ENCODE measurements at regions not wholly inside any gene's neighbourhood (a gene's known extent, or its start where the extent isn't known, plus 50 kb on each side); places are given as distances from the start of the nearest gene placed in this dataset.

GRCh38 chr10:3723766-3724165, 61.2 kb downstream of the KLF6 start:
- peak; percentile 89 for DNase-seq

- peak; percentile 38 for DNase-seq
These were observed 64.6 kb downstream of the KLF6 start for GRCh38 chr10:3720228-3721019.

GRCh38 chr10:3719024-3719843, 65.8 kb downstream of the KLF6 start:
- DNase-seq = no peak

GRCh38 chr10:3716093-3716492, 68.9 kb downstream of the KLF6 start:
- no peak for DNase-seq

- DNase-seq = no peak
These were observed 70.0 kb downstream of the KLF6 start for GRCh38 chr10:3714967-3715366.

DNA sequence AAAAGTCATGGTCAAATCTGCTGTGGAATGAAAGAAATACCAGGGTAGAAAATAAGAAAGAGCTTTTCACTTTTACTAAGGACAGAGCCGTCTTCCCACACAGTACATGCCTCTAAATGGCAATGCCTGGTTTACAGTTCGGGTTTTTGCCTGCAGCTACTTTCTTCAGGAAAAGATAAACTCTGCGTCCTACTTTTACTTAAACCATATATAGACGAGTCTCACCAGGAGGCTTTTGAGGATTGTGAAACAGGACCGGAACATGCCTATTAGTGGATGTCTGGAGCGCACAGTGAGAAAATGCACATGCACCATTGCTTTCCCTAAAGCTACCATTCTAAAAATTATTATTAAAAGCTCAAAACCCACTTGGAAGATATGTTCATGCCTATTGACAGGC, 70.5 kb downstream of the KLF6 start:
- DNase-seq = peak; percentile 72

DNA sequence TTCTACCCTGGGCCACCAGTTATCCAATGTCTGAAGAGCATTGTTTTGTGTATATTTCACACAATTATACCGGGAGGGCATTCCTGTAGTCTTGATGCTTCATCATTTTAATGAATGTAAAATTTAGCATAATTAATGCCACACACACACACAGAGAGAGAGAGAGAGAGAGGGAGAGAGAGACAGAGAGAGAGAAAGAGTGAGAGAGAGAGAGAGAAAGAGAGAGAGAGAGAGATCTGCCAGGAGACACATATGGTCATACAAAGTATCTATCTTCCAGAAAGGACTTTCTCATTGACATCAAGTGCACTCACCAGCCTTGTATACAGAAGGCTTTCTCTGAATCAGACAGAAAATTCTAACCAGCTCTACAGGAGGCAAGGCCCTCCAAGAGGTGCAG, 72.3 kb downstream of the KLF6 start:
- DNase-seq = no peak

DNA sequence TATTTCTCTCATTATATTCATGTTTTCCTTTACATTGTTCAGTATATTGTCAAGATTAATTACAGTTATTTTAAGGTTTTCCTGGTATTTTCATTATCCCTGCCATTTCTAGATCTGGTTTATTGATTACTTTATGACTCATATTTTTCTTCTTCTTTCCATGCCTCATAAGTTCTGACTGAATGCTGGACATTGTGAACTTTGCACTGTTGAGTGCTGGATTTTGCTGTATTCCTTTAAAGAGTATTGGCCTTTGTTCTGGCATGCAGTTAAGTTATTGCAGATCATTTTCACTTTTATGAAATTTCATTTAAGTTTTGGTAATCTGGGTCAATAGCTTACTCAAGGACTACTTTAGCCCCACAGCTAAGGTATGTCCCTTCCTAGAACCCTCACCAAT, 73.1 kb downstream of the KLF6 start:
- DNase-seq = no peak

GRCh38 chr10:3710764-3711163, 74.2 kb downstream of the KLF6 start:
- DNase-seq = no peak

- no peak for DNase-seq
These were observed 75.5 kb downstream of the KLF6 start for GRCh38 chr10:3709456-3710060.

- DNase-seq = peak; percentile 36
These were observed 76.2 kb downstream of the KLF6 start for GRCh38 chr10:3708852-3709251.

- DNase-seq = peak; percentile 41
These were observed 80.3 kb downstream of the KLF6 start for GRCh38 chr10:3704565-3705325.

DNA sequence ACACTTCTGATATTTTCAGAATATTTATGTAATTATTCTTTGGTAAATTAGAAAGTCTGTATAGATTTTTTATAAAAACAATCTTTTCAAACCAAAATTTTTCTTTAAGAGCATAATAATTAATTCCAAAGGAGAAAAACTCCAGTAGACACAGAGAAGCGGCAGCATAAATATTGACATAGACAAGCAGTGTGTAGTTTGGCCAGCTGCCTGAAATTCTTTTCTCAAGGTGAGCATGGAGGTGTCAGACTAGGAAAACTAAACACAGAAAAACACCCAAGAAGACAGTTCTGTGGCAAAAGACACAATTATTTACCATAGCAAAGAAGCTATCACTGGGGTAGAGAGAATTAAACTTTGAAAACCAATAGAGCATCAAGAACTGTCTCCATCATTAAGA, 82.4 kb downstream of the KLF6 start:
- no peak for DNase-seq

DNA sequence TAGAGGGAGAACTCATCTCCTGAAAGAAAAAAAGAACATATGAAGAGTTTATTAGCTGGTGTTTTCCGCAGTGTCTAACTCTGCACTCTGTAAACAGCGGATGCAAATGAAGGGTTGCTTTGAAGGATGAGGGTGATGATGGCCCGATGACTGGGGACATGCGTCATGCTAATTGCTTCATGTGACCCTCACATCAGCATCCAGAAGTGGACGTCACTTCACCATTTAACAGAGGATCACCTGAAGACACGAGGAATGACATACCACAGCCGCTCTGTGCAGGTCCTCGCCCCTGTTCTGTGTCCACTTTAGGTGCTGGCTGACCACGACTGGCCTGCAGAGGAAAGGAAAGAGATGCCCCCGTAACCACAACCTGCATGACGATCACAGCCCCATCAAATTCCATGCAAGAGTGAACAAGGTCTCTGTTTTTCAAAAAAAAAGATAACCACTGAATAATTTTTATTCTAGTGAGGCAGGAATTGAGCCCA, 82.9 kb downstream of the KLF6 start:
- DNase-seq = no peak

- DNase-seq = no peak
These were observed 83.5 kb downstream of the KLF6 start for GRCh38 chr10:3701491-3701890.

- DNase-seq = no peak
These were observed 84.4 kb downstream of the KLF6 start for GRCh38 chr10:3700531-3701076.

DNA sequence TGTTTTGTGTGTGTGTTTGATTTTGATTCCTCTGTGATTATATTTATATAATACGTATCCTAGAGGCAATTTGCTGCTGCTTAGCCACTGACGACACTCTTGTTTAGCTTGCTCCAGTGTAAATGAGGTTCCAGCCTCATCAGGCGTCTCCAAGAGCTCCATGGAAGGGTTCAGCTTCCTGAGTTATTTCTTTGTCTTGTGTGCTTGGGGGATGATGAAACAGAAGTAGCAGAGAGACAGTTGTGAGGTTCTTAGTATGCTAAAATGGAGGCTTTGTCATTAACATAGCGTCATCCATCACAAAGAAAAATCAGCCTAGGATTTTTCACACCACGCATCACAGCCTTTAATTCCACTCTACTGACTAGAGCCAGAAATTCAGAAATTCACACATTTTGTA, 85.1 kb downstream of the KLF6 start:
- no peak for DNase-seq

DNA sequence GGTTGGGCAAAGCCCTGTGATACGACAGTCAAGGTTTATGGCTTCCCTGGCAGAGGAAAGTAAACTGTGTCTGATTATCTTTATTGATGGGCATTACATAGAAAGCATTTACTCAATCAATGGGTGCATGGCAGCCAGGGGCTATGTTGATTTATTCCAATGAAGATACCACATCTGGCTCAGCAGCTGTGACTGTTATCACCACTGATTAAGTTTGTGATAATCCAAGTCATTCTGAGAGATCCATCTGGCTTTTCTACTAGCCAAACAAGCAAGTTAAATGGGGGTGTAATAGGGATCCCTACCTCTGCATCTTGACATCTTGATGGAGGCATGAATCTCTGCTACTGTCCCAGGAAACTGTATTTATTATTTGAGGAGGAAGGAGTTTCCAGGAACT, 86.7 kb downstream of the KLF6 start:
- no peak for DNase-seq

GRCh38 chr10:3693698-3694080, 91.3 kb downstream of the KLF6 start:
- DNase-seq = no peak

GRCh38 chr10:3693022-3693697, 91.8 kb downstream of the KLF6 start:
- DNase-seq = no peak

DNA sequence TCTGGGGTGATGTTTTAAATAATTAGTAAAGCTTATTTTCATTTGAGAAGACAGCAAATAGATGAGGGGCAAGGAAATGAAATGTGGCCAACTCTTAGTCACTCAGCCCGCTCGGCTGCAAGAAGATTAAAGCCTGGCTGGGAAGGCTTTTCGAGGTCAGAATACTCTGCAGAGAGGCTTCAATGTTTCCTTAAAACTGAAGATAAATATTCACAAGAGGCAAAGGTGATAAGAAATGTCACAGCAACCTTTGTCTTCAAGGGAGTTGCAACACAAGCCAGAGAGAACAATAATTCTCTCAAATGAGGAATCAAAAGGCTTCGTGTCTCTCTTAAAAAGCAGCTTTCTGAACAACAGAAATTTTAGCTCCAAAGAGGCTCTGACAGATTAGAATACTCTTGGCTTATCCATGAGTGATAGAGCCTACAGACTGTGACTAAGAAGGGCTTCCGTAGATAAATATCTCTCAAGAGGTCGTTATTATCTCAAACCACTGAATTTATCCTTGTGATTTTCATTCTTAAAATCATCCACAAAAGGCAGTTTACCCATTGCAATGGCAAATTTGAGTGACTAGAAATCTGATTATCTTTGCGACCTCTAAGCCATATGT, 92.5 kb downstream of the KLF6 start:
- no peak for DNase-seq
